ENCODE measurements at regions not wholly inside any gene's neighbourhood (a gene's known extent, or its start where the extent isn't known, plus 50 kb on each side); places are given as distances from the start of the nearest gene placed in this dataset.

DNA sequence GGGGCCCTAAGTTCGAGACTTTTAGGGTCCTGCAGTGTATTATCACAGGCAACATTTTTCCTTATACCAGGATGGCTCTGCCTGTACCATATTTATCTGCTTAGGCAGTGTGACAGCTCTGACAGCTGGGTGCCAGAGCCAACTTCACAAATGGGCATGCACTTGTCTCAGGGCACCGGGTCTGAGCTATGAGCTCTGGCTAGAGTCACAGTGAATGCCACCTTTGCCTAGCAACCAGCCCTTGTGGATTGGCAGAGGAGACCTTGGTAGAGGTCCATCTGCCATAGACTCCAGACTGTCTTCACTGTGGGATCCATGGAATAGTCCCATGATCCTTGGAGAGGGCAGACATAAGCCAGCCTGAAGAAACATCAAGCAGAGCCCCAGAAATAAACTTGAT, 746.6 kb upstream of the TSPY4 start:
- Histone ChIP-seq H3K27me3 (ENCODE audit: control insufficient read depth, insufficient read depth, low read length) (no peaks in the 10 kb centered on the region), H3K9me3 (ENCODE audit: control insufficient read depth, insufficient read depth, low read length) (no peaks in the 10 kb centered on the region), H3K4me1 (ENCODE audit: control insufficient read depth, insufficient read depth, low read length) (no peaks in the 10 kb centered on the region), H3K4me3 (ENCODE audit: low read length) (no peak overlapping the region), H3K36me3 (ENCODE audit: control insufficient read depth, insufficient read depth, low read length) (no peaks in the 10 kb centered on the region), H3K27ac (ENCODE audit: low read length) (no peak overlapping the region)
- WGBS (ENCODE audit: insufficient coverage, insufficient read length) = no CpG with 5 or more reads among the region's 2 CpGs
- DNase-seq (ENCODE audit: low read depth, low spot score) = no peak

DNA sequence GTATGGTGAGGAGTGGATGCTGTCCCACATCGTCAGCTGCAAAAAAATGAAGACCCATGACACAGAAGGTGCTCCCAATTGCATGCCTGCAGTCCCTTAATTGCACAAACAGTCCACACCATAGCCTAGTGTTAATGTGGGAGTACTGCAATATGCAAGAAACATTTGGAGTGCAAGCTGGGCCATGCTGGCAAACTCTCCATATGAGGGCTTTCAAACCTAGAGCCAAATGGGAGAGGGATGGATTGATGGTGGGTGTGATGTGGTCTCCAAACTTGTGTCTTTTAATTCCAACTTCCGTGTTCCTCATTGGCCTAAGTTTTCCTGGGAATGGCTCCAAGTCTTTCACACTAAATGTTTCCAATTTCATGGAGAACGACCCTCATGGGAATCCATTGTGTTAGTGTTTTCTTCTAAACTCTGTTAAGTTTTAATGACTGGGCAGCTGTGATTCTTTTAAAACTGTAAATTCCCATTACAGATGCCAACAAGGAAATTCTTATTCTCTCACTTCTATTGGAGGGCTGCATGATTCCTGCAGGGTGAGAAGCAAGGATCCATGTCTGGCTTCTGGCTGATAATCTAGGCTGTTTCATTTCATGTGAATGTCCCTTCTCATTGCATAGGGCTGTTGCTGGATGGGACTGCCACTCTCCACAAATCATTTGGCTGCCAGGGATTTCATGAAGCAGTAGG, 745.3 kb upstream of the TSPY4 start:
- no CpG with 5 or more reads among the region's 3 CpGs for WGBS (ENCODE audit: insufficient coverage, insufficient read length)
- H3K9me3 ChIP-seq (ENCODE audit: control insufficient read depth, insufficient read depth, low read length) = no peaks in the 10 kb centered on the region
- no peaks in the 10 kb centered on the region for H3K27me3 ChIP-seq (ENCODE audit: control insufficient read depth, insufficient read depth, low read length)
- no peak for DNase-seq (ENCODE audit: low read depth, low spot score)
- H3K27ac ChIP-seq (ENCODE audit: low read length) = no peak overlapping the region
- no peaks in the 10 kb centered on the region for H3K4me1 ChIP-seq (ENCODE audit: control insufficient read depth, insufficient read depth, low read length)
- no peaks in the 10 kb centered on the region for H3K36me3 ChIP-seq (ENCODE audit: control insufficient read depth, insufficient read depth, low read length)
- H3K4me3 ChIP-seq (ENCODE audit: low read length) = no peak overlapping the region

DNA sequence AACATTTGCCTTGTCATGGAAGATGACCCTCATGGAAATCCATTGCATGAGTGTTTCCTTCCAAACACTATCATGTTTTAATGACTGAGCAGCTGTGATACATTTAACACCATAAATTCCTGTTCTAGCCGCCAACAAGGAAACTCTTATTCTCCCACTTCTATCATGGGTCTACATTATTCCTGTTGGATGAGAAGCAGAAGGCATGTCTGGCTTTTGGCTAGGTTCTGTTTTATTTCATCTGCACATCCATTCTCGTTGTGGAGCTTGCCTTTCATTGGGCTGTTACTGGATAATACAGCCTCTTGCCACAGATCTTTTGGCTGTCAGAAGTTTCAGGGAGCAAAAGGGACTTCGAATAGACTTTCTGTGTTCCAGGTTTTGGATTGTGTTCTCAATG, 742.6 kb upstream of the TSPY4 start:
- H3K36me3 ChIP-seq (ENCODE audit: control insufficient read depth, insufficient read depth, low read length) = no peaks in the 10 kb centered on the region
- no peaks in the 10 kb centered on the region for H3K27me3 ChIP-seq (ENCODE audit: control insufficient read depth, insufficient read depth, low read length)
- H3K4me1 ChIP-seq (ENCODE audit: control insufficient read depth, insufficient read depth, low read length) = no peaks in the 10 kb centered on the region
- no peak for DNase-seq (ENCODE audit: low read depth, low spot score)
- no CpG with 5 or more reads among the region's 3 CpGs for WGBS (ENCODE audit: insufficient coverage, insufficient read length)
- H3K4me3 ChIP-seq (ENCODE audit: low read length) = no peak overlapping the region
- H3K27ac ChIP-seq (ENCODE audit: low read length) = no peak overlapping the region
- H3K9me3 ChIP-seq (ENCODE audit: control insufficient read depth, insufficient read depth, low read length) = no peaks in the 10 kb centered on the region

DNA sequence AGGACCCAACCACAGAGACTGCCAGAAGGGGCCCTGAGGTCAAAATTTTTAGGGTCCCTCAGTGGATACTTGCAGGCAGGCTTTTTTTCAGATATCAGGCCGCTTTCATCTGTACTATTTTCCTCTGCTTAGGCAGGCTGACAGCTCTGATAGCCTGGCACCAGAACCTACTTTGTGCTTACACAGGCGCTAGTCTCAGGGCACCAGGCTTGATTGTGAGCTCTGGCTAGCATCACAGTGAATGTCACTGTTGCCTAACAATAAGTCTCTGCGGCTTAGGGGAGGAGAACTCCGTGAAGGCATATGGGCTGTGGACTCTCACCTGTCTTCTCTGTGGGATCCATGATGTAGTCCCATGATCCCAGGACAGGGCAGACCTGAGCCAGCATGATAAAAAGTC, 738.1 kb upstream of the TSPY4 start:
- WGBS (ENCODE audit: insufficient coverage, insufficient read length) = no CpG with 5 or more reads among the region's 4 CpGs
- Histone ChIP-seq H3K4me1 (ENCODE audit: control insufficient read depth, insufficient read depth, low read length) (no peaks in the 10 kb centered on the region), H3K27ac (ENCODE audit: low read length) (no peak overlapping the region), H3K27me3 (ENCODE audit: control insufficient read depth, insufficient read depth, low read length) (no peaks in the 10 kb centered on the region), H3K36me3 (ENCODE audit: control insufficient read depth, insufficient read depth, low read length) (no peaks in the 10 kb centered on the region), H3K9me3 (ENCODE audit: control insufficient read depth, insufficient read depth, low read length) (no peaks in the 10 kb centered on the region), H3K4me3 (ENCODE audit: low read length) (no peak overlapping the region)
- DNase-seq (ENCODE audit: low read depth, low spot score) = no peak

DNA sequence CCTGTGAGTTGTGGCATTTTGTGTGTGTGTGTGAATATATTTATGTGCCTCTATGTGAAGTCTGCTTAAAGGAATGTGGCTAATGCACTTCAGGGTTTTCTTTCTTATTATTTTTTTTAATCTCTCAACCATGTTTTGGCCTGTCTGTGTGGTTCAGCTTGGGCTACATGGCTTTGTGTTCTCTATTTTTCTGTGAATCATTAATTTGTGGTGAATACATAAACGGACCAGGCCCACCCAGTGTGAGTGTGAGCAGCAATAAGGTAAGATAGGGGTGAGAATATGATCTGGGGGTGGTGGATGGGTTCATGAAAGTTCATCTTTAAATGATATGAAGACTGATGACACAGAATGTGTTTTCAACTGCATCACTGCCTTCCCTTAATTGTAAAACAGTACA, 726.6 kb upstream of the TSPY4 start:
- Histone ChIP-seq H3K27ac (ENCODE audit: low read length) (no peak overlapping the region), H3K4me3 (ENCODE audit: low read length) (no peak overlapping the region), H3K4me1 (ENCODE audit: control insufficient read depth, insufficient read depth, low read length) (no peaks in the 10 kb centered on the region), H3K9me3 (ENCODE audit: control insufficient read depth, insufficient read depth, low read length) (no peaks in the 10 kb centered on the region), H3K36me3 (ENCODE audit: control insufficient read depth, insufficient read depth, low read length) (no peaks in the 10 kb centered on the region), H3K27me3 (ENCODE audit: control insufficient read depth, insufficient read depth, low read length) (no peaks in the 10 kb centered on the region)
- no peak for DNase-seq (ENCODE audit: low read depth, low spot score)
- no CpG with 5 or more reads among the region's 1 CpG for WGBS (ENCODE audit: insufficient coverage, insufficient read length)

DNA sequence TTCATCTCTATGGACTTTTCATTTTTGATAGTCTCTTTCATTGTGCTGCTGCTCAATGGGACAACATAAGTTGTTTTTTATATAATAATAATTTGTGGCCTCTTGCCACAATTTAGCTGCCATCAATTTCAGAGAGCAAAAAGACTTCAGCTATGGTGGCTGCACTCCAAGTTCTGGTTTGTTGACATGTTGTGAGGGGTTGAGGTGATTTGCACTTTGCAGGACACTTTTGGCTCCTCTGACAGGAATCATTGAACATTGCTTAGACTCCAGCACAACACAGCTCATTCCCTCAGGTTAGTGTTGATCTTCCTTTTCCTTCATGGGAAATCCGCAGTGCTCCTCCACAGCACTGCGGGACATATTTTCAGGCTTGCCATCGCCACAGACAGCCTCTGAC, 725.4 kb upstream of the TSPY4 start:
- DNase-seq (ENCODE audit: low read depth, low spot score) = no peak
- Histone ChIP-seq H3K4me3 (ENCODE audit: low read length) (no peak overlapping the region), H3K27ac (ENCODE audit: low read length) (no peak overlapping the region), H3K9me3 (ENCODE audit: control insufficient read depth, insufficient read depth, low read length) (no peaks in the 10 kb centered on the region), H3K36me3 (ENCODE audit: control insufficient read depth, insufficient read depth, low read length) (no peaks in the 10 kb centered on the region), H3K27me3 (ENCODE audit: control insufficient read depth, insufficient read depth, low read length) (no peaks in the 10 kb centered on the region), H3K4me1 (ENCODE audit: control insufficient read depth, insufficient read depth, low read length) (no peaks in the 10 kb centered on the region)
- WGBS (ENCODE audit: insufficient coverage, insufficient read length) = no CpG with 5 or more reads among the region's 3 CpGs

DNA sequence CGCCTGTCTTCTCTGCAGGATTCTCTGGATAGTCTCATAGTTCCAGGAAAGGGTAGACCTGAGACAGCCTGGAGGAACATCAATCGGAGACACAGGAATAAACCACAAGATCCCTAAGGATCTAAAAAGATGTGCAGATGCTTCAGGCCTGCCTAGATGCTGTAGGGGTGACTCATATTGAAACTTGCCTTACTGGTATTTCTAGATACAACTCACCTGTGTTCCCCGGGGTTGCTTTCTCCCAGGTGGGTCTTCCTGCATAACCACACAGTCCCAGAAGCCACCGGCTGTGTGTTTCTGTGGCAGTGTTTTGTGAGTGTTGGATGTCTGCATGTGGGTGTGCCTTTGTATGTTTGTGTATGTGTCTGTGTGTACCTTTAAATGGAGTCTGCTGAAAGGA, 719.0 kb upstream of the TSPY4 start:
- WGBS (ENCODE audit: insufficient coverage, insufficient read length) = no CpG with 5 or more reads among the region's 4 CpGs
- Histone ChIP-seq H3K27me3 (ENCODE audit: control insufficient read depth, insufficient read depth, low read length) (no peaks in the 10 kb centered on the region), H3K27ac (ENCODE audit: low read length) (no peak overlapping the region), H3K9me3 (ENCODE audit: control insufficient read depth, insufficient read depth, low read length) (no peaks in the 10 kb centered on the region), H3K4me1 (ENCODE audit: control insufficient read depth, insufficient read depth, low read length) (no peaks in the 10 kb centered on the region), H3K4me3 (ENCODE audit: low read length) (no peak overlapping the region), H3K36me3 (ENCODE audit: control insufficient read depth, insufficient read depth, low read length) (no peaks in the 10 kb centered on the region)
- DNase-seq (ENCODE audit: low read depth, low spot score) = no peak

DNA sequence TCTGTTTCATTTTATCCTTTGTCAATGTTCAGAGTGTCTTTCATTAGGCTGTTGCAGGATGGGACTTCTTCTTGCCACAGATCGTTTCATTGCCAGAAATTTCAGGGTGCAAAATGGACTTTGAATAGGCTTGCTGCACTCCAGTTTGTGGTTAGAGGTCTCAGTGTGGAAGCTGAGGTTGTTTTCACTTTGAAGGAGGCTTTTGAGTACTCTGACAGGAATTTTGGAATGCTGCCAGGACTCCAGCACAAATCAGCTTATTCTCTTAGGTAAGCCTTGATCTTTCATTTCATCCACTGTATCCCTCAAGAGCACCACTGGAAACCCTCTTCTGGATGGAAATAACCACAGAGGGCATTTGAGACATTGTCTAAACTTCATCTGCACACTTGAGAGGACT, 715.1 kb upstream of the TSPY4 start:
- H3K27me3 ChIP-seq (ENCODE audit: control insufficient read depth, insufficient read depth, low read length) = no peaks in the 10 kb centered on the region
- H3K4me3 ChIP-seq (ENCODE audit: low read length) = no peak overlapping the region
- DNase-seq (ENCODE audit: low read depth, low spot score) = no peak
- no peaks in the 10 kb centered on the region for H3K36me3 ChIP-seq (ENCODE audit: control insufficient read depth, insufficient read depth, low read length)
- no peak overlapping the region for H3K27ac ChIP-seq (ENCODE audit: low read length)
- H3K4me1 ChIP-seq (ENCODE audit: control insufficient read depth, insufficient read depth, low read length) = no peaks in the 10 kb centered on the region
- H3K9me3 ChIP-seq (ENCODE audit: control insufficient read depth, insufficient read depth, low read length) = no peaks in the 10 kb centered on the region
- WGBS (ENCODE audit: insufficient coverage, insufficient read length) = no CpG with 5 or more reads among the region's 1 CpG

DNA sequence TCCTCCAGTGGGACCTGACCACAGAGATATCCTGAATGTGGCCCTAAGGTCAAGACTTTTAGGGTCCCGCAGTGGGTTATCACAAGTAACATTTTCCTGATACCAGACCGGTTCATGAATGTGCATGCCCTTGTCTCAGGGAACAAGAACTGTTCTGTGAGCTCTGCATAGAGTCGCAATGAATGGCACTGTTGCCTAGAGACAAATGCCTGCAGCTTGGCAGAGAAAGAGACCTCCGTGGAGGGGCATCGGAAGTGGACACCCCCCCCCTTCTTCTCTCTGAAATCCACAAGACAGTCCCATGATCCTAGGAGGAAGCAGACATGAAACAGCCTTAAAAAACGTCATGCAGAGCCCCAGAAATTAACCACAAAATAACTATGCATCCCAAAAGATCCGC, 714.4 kb upstream of the TSPY4 start:
- no peak overlapping the region for H3K4me3 ChIP-seq (ENCODE audit: low read length)
- WGBS (ENCODE audit: insufficient coverage, insufficient read length) = no CpG with 5 or more reads among the region's 7 CpGs
- DNase-seq (ENCODE audit: low read depth, low spot score) = no peak
- H3K9me3 ChIP-seq (ENCODE audit: control insufficient read depth, insufficient read depth, low read length) = no peaks in the 10 kb centered on the region
- no peaks in the 10 kb centered on the region for H3K27me3 ChIP-seq (ENCODE audit: control insufficient read depth, insufficient read depth, low read length)
- no peaks in the 10 kb centered on the region for H3K4me1 ChIP-seq (ENCODE audit: control insufficient read depth, insufficient read depth, low read length)
- H3K36me3 ChIP-seq (ENCODE audit: control insufficient read depth, insufficient read depth, low read length) = no peaks in the 10 kb centered on the region
- H3K27ac ChIP-seq (ENCODE audit: low read length) = no peak overlapping the region

DNA sequence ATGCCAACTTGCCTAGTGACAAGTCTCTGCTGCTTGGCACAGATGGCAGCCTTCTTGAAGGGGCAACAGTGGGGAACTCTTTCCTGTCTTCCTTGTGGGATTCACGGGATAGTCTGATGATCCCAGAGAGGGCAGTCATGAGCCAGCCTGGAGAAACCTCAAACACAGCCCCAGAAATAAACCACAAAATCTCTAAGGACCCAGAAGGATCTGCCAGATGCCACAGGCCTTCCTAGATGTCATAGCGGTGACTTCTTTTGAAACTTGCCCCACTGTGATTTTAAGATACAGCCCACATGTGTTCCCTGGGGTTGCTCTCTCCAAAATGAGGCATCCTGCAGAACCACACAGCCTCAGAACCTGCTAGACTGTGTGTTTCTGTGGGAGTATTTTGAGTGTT, 707.6 kb upstream of the TSPY4 start:
- DNase-seq (ENCODE audit: low read depth, low spot score) = no peak
- no peaks in the 10 kb centered on the region for H3K36me3 ChIP-seq (ENCODE audit: control insufficient read depth, insufficient read depth, low read length)
- no CpG with 5 or more reads among the region's 2 CpGs for WGBS (ENCODE audit: insufficient coverage, insufficient read length)
- no peak overlapping the region for H3K4me3 ChIP-seq (ENCODE audit: low read length)
- no peaks in the 10 kb centered on the region for H3K4me1 ChIP-seq (ENCODE audit: control insufficient read depth, insufficient read depth, low read length)
- H3K27me3 ChIP-seq (ENCODE audit: control insufficient read depth, insufficient read depth, low read length) = no peaks in the 10 kb centered on the region
- H3K9me3 ChIP-seq (ENCODE audit: control insufficient read depth, insufficient read depth, low read length) = no peaks in the 10 kb centered on the region
- H3K27ac ChIP-seq (ENCODE audit: low read length) = no peak overlapping the region

DNA sequence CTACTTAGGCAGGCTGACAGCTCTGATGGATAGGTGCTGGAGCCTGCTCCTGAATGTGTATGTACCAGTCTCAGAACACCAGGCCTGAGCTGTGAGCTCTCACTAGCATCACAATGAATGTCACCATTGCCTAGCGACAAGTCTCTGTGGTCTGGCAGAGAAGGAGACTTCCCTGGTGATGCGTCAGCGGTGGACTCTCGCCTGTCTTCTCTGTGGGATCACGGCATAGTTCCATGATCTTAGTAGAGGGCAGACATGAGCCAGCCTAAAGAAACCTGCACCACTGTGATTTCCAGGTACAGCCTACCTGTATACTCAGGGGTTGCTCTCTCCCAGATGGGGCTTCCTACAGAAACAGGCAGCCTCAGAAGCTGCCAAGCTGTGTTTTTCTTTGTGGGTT, 699.2 kb upstream of the TSPY4 start:
- H3K27ac ChIP-seq (ENCODE audit: low read length) = no peak overlapping the region

More for the DNA sequence above, 699.2 kb upstream of the TSPY4 start:
- H3K9me3 ChIP-seq (ENCODE audit: control insufficient read depth, insufficient read depth, low read length) = no peaks in the 10 kb centered on the region
- no peaks in the 10 kb centered on the region for H3K36me3 ChIP-seq (ENCODE audit: control insufficient read depth, insufficient read depth, low read length)
- WGBS (ENCODE audit: insufficient coverage, insufficient read length) = no CpG with 5 or more reads among the region's 5 CpGs
- H3K4me1 ChIP-seq (ENCODE audit: control insufficient read depth, insufficient read depth, low read length) = no peaks in the 10 kb centered on the region
- H3K27me3 ChIP-seq (ENCODE audit: control insufficient read depth, insufficient read depth, low read length) = no peaks in the 10 kb centered on the region
- no peak overlapping the region for H3K4me3 ChIP-seq (ENCODE audit: low read length)
- no peak for DNase-seq (ENCODE audit: low read depth, low spot score)
